Nephron progenitor cell (in vitro differentiated cells): ENCODE measurements at regions not wholly inside any gene's neighbourhood (a gene's known extent, or its start where the extent isn't known, plus 50 kb on each side); places are given as distances from the start of the nearest gene placed in this dataset.
A peak's percentile ranks its signal among the peaks of the same experiment; 100 is the strongest.

Experiments used
- DNase-seq: peaks from one replicate; pipeline ENCODE4 v3.0.0; 2021
- H3K27ac Mint-ChIP-seq: 2 replicates; pipeline ENCODE4 v1.8.0; 2021; ENCODE audit warnings: mild to moderate bottlenecking, moderate library complexity, mixed read lengths
- H3K27me3 Mint-ChIP-seq: 2 replicates; pipeline ENCODE4 v1.8.0; 2021; ENCODE audit warnings: mild to moderate bottlenecking, low read depth, mixed read lengths; ENCODE audit not compliant: poor library complexity
- H3K36me3 Mint-ChIP-seq: 2 replicates; pipeline ENCODE4 v1.8.0; 2021; ENCODE audit warnings: low read depth, mixed read lengths
- H3K4me1 Mint-ChIP-seq: 2 replicates; pipeline ENCODE4 v1.8.0; 2021; ENCODE audit warnings: mixed read lengths
- H3K4me3 Mint-ChIP-seq: 2 replicates; pipeline ENCODE4 v1.8.0; 2021; ENCODE audit warnings: mild to moderate bottlenecking, moderate library complexity, mixed read lengths
- H3K9me3 Mint-ChIP-seq: 2 replicates; pipeline ENCODE4 v1.8.0; 2021; ENCODE audit warnings: mild to moderate bottlenecking, moderate library complexity, mixed read lengths
- CTCF ChIP-seq: fragments of 200-600 bp; sonication (generic); IDR thresholded peaks from 2 replicates; pipeline ENCODE4 v1.5.0; 2021; ENCODE audit warnings: antibody characterized with exemption

- peaks cover 4% of the 10 kb centered on the region for H3K4me1 Mint-ChIP-seq
- H3K9me3 Mint-ChIP-seq, result peaks cover 20% of the 10 kb centered on the region
- peaks cover 6% of the 10 kb centered on the region for H3K27me3 Mint-ChIP-seq
- DNase-seq, result no peak
- H3K4me3 Mint-ChIP-seq, result no peak overlapping the region
- H3K27ac Mint-ChIP-seq, result peak overlapping the region; percentile 2
- no peak for TF ChIP-seq CTCF
- peaks cover 6% of the 10 kb centered on the region for H3K36me3 Mint-ChIP-seq
Measured at GRCh38 chr2:62374301-62375112, 131.5 kb downstream of the TMEM17 start.

- H3K27me3 Mint-ChIP-seq, result peaks cover 6% of the 10 kb centered on the region
- H3K4me1 Mint-ChIP-seq, result peaks cover 4% of the 10 kb centered on the region
Measured at GRCh38 chr2:62372824-62373223, 133.2 kb downstream of the TMEM17 start.

GRCh38 chr2:62370321-62371250, 135.4 kb downstream of the TMEM17 start:
- Mint-ChIP-seq H3K27ac (no peak overlapping the region), H3K4me3 (no peak overlapping the region), H3K9me3 (peaks cover 20% of the 10 kb centered on the region), H3K36me3 (peaks cover 6% of the 10 kb centered on the region), H3K27me3 (no peaks in the 10 kb centered on the region), H3K4me1 (peaks cover 4% of the 10 kb centered on the region)
- DNase-seq, result no peak
- no peak for TF ChIP-seq CTCF

More at GRCh38 chr2:62372824-62373223, 133.2 kb downstream of the TMEM17 start:
- no peak for DNase-seq
- Mint-ChIP-seq H3K4me3 (no peak overlapping the region), H3K36me3 (peaks cover 6% of the 10 kb centered on the region), H3K27ac (no peak overlapping the region), H3K9me3 (peaks cover 20% of the 10 kb centered on the region)
- TF ChIP-seq CTCF, result no peak

- Mint-ChIP-seq H3K4me3 (no peak overlapping the region), H3K36me3 (peaks cover 6% of the 10 kb centered on the region), H3K4me1 (no peaks in the 10 kb centered on the region), H3K27ac (no peak overlapping the region), H3K27me3 (no peaks in the 10 kb centered on the region), H3K9me3 (peaks cover 20% of the 10 kb centered on the region)
- no peak for DNase-seq
- no peak for TF ChIP-seq CTCF
Measured at GRCh38 chr2:62369541-62370202, 136.3 kb downstream of the TMEM17 start.

- Mint-ChIP-seq H3K27me3 (no peaks in the 10 kb centered on the region), H3K9me3 (peaks cover 3% of the 10 kb centered on the region)
- DNase-seq, result no peak
Measured at GRCh38 chr2:62364791-62365528, 141.0 kb downstream of the TMEM17 start.

More at GRCh38 chr2:62364791-62365528, 141.0 kb downstream of the TMEM17 start:
- no peak for TF ChIP-seq CTCF
- Mint-ChIP-seq H3K4me1 (no peaks in the 10 kb centered on the region), H3K4me3 (no peak overlapping the region), H3K36me3 (no peaks in the 10 kb centered on the region), H3K27ac (no peak overlapping the region)
